SU-DHL-6 (cell line): ENCODE measurements at regions not wholly inside any gene's neighbourhood (a gene's known extent, or its start where the extent isn't known, plus 50 kb on each side); places are given as distances from the start of the nearest gene placed in this dataset.
A peak's percentile ranks its signal among the peaks of the same experiment; 100 is the strongest.

Experiments used
- H2AFZ ChIP-seq: fragments of 200-600 bp; sonication (generic); 2 replicates; pipeline ENCODE4 v1.6.1; 2014; ENCODE audit warnings: low read depth, mild to moderate bottlenecking, moderate library complexity, mixed read lengths, antibody characterized with exemption, low read length; ENCODE audit not compliant: severe bottlenecking
- H3F3A ChIP-seq: fragments of 200-600 bp; shearing (Covaris generic); 2 replicates; pipeline ENCODE4 v1.6.0; 2016; ENCODE audit warnings: antibody characterized with exemption, mild to moderate bottlenecking; ENCODE audit not compliant: insufficient read depth
- H3K27ac ChIP-seq: fragments of 200-600 bp; sonication (generic); 2 replicates; pipeline ENCODE4 v1.5.1; 2016; ENCODE audit warnings: low read depth, mild to moderate bottlenecking, low read length, moderate library complexity, mixed read lengths
- H3K27me3 ChIP-seq: fragments of 200-600 bp; sonication (generic), shearing (Covaris generic); 2 replicates; pipeline ENCODE4 v1.6.0; 2014; ENCODE audit warnings: mild to moderate bottlenecking, low read length
- H3K36me3 ChIP-seq: fragments of 200-600 bp; sonication (generic); 2 replicates; pipeline ENCODE4 v1.6.1; 2014; ENCODE audit warnings: mild to moderate bottlenecking, low read length, mixed read lengths
- H3K4me2 ChIP-seq: fragments of 300-600, 200-600 bp; shearing (Covaris generic), sonication (generic); 2 replicates; pipeline ENCODE4 v1.6.0; 2014; ENCODE audit warnings: low read length, low read depth, mild to moderate bottlenecking; ENCODE audit not compliant: poor library complexity, severe bottlenecking
- H3K4me3 ChIP-seq: fragments of 200-600 bp; sonication (generic); 2 replicates; pipeline ENCODE4 v1.5.1; 2014; ENCODE audit warnings: antibody characterized with exemption, low read length, mild to moderate bottlenecking, mixed read lengths; ENCODE audit not compliant: insufficient read depth, poor library complexity, severe bottlenecking
- H3K79me2 ChIP-seq: fragments of 200-600 bp; sonication (generic); 2 replicates; pipeline ENCODE4 v1.6.1; 2014; ENCODE audit warnings: mild to moderate bottlenecking, low read length, moderate library complexity; ENCODE audit not compliant: insufficient read depth
- H3K9ac ChIP-seq: fragments of 200-600 bp; sonication (generic); 2 replicates; pipeline ENCODE4 v1.7.0; 2014; ENCODE audit warnings: mild to moderate bottlenecking, low read length
- H3K9me2 ChIP-seq: fragments of 200-600 bp; sonication (generic); replicated peaks from 2 replicates; pipeline ENCODE4 v1.6.1; 2014; ENCODE audit warnings: low read length; ENCODE audit not compliant: insufficient read depth
- H3K9me3 ChIP-seq: fragments of 200-600 bp; sonication (generic); 2 replicates; pipeline ENCODE4 v1.6.1; 2014; ENCODE audit warnings: low read length, mixed read lengths; ENCODE audit not compliant: insufficient read depth
- H4K20me1 ChIP-seq: fragments of 200-600 bp; sonication (generic); 2 replicates; pipeline ENCODE4 v1.6.1; 2014; ENCODE audit warnings: low read depth, mild to moderate bottlenecking, antibody characterized with exemption, low read length, moderate library complexity, mixed read lengths
- CTCF ChIP-seq: fragments of 200-600 bp; sonication (generic); IDR thresholded peaks from one replicate; pipeline ENCODE4 v1.5.1; 2017; ENCODE audit warnings: antibody characterized with exemption, mild to moderate bottlenecking, low read length, moderate library complexity; ENCODE audit not compliant: insufficient read depth, poor library complexity, severe bottlenecking
- EZH2phosphoT487 ChIP-seq: fragments of 200-600 bp; sonication (generic), shearing (Covaris generic); conservative IDR thresholded peaks from 2 replicates; pipeline ENCODE4 v1.6.1; 2018; ENCODE audit warnings: mild to moderate bottlenecking, antibody characterized with exemption, low read length, moderate library complexity, mixed read lengths

DNA sequence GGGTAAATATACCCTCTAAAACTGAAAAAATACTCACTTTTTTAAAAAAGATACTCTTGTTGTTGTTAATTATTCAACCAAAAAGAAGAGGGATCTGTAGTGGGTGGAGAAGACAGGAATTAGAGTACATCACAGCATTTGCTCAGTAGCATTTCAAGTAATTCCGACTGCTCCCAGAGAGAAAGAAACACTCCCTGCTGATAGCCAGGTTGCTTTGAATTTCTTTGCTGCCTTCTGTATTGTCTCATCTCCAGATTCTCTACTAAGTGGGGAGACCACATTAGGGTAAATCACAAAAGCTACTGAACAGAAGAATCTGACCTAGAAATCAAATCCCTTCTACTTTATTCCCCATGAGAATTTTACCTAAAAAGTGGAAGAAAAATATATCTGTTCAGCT, 661.1 kb downstream of the BRINP3 start:
- no peaks in the 10 kb centered on the region for H3K36me3 ChIP-seq
- no peak for TF ChIP-seq EZH2phosphoT487
- TF ChIP-seq CTCF, result no peak
- no peak overlapping the region for H3K4me3 ChIP-seq
- no peak overlapping the region for H3K9ac ChIP-seq
- no peaks in the 10 kb centered on the region for H4K20me1 ChIP-seq
- no peaks in the 10 kb centered on the region for H3K79me2 ChIP-seq
- no peaks in the 10 kb centered on the region for H3K27me3 ChIP-seq
- no peak overlapping the region for H3K4me2 ChIP-seq
- no peaks in the 10 kb centered on the region for H3F3A ChIP-seq
- no peak overlapping the region for H2AFZ ChIP-seq
- no peaks in the 10 kb centered on the region for H3K9me2 ChIP-seq
- no peak overlapping the region for H3K27ac ChIP-seq
- H3K9me3 ChIP-seq, result no peaks in the 10 kb centered on the region

DNA sequence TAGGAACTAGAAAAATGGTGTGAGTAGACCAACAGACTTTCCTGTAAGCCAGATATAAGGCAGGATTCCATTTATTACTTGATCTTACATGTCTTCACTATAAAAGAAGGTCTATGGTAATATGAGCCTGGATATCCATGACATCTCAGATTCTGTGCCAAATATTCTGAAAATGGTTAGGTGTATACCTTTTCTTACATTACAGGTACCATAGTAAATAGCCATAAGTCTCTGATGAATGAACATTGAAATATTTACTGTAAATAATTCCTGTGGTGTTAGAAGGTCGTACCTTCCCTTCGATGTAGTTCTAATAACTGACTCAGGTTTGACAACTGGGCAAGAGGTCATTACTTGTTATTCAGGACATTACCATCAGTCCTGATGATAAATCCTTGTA, 657.9 kb downstream of the BRINP3 start:
- no peak overlapping the region for H3K27ac ChIP-seq

GRCh38 chr1:189821833-189822232, 655.8 kb downstream of the BRINP3 start:
- H3K27me3 ChIP-seq, result no peaks in the 10 kb centered on the region
- TF ChIP-seq CTCF, result no peak
- no peak for TF ChIP-seq EZH2phosphoT487
- no peaks in the 10 kb centered on the region for H4K20me1 ChIP-seq
- H3K79me2 ChIP-seq, result no peaks in the 10 kb centered on the region
- no peaks in the 10 kb centered on the region for H3K9me3 ChIP-seq
- H3F3A ChIP-seq, result no peaks in the 10 kb centered on the region
- no peaks in the 10 kb centered on the region for H3K9me2 ChIP-seq
- no peak overlapping the region for H2AFZ ChIP-seq
- no peak overlapping the region for H3K27ac ChIP-seq
- H3K9ac ChIP-seq, result no peak overlapping the region
- H3K4me3 ChIP-seq, result no peak overlapping the region
- H3K4me2 ChIP-seq, result no peak overlapping the region
- no peaks in the 10 kb centered on the region for H3K36me3 ChIP-seq

More for the DNA sequence above, 657.9 kb downstream of the BRINP3 start:
- no peaks in the 10 kb centered on the region for H3K9me3 ChIP-seq
- H3K27me3 ChIP-seq, result no peaks in the 10 kb centered on the region
- no peaks in the 10 kb centered on the region for H3F3A ChIP-seq
- H3K79me2 ChIP-seq, result no peaks in the 10 kb centered on the region
- no peak overlapping the region for H3K4me2 ChIP-seq
- TF ChIP-seq EZH2phosphoT487 (no peak), CTCF (no peak)
- H3K9me2 ChIP-seq, result no peaks in the 10 kb centered on the region
- H2AFZ ChIP-seq, result no peak overlapping the region
- no peak overlapping the region for H3K4me3 ChIP-seq
- no peaks in the 10 kb centered on the region for H4K20me1 ChIP-seq
- no peak overlapping the region for H3K9ac ChIP-seq
- no peaks in the 10 kb centered on the region for H3K36me3 ChIP-seq

DNA sequence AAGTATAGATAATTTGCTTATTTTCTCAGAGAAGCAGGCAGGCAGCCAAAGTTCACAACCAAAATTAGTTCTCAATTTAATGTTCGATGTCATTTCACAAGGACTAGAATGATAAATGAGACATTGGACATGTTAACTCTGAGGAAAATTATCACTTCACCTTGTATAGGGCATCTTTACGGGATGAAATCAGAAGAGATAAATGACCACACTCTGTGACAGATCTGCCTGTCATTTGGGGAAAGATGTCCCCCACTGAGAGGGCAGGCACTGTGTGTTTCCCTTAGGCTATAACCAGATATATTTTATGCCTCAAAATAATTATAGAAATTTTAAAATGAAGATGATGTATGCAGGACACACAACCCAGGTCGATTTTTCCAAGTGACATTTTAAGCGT, 642.9 kb downstream of the BRINP3 start:
- no peak overlapping the region for H3K27ac ChIP-seq
- no peak overlapping the region for H3K4me3 ChIP-seq
- H3K4me2 ChIP-seq, result no peak overlapping the region
- H4K20me1 ChIP-seq, result no peaks in the 10 kb centered on the region
- H3K36me3 ChIP-seq, result peaks cover 3% of the 10 kb centered on the region; the same call in 1 of the 2 replicates
- no peaks in the 10 kb centered on the region for H3K79me2 ChIP-seq
- H3K9me2 ChIP-seq, result no peaks in the 10 kb centered on the region
- H3K27me3 ChIP-seq, result no peaks in the 10 kb centered on the region
- H3F3A ChIP-seq, result no peaks in the 10 kb centered on the region
- H2AFZ ChIP-seq, result peak overlapping the region; percentile 82
- H3K9ac ChIP-seq, result no peak overlapping the region
- no peaks in the 10 kb centered on the region for H3K9me3 ChIP-seq
- TF ChIP-seq EZH2phosphoT487, result no peak
- no peak for TF ChIP-seq CTCF
